Inferior parietal cortex (tissue), 1 donor: ENCODE measurements at regions not wholly inside any gene's neighbourhood (a gene's known extent, or its start where the extent isn't known, plus 50 kb on each side); places are given as distances from the start of the nearest gene placed in this dataset.

Experiments
- DNase-seq: peaks from one replicate; pipeline ENCODE4 v3.0.0-alpha.2; 2016; ENCODE audit errors: extremely low spot score

GRCh38 chr3:150165396-150166094 is 194.8 kb upstream of the PFN2 start:
- no peak for DNase-seq

GRCh38 chr3:150161011-150161410 is 190.3 kb upstream of the PFN2 start:
- DNase-seq: no peak

- DNase-seq: peak; percentile 67
Measured at GRCh38 chr3:150158943-150159625, 188.4 kb upstream of the PFN2 start.

GRCh38 chr3:150152567-150152966 is 181.9 kb upstream of the PFN2 start:
- DNase-seq: no peak

- DNase-seq: no peak
Measured at GRCh38 chr3:150150633-150151032, 179.9 kb upstream of the PFN2 start.

GRCh38 chr3:150149651-150150051 is 179.0 kb upstream of the PFN2 start:
- DNase-seq: no peak

GRCh38 chr3:150148227-150148626 is 177.5 kb upstream of the PFN2 start:
- DNase-seq: no peak

- no peak for DNase-seq
Measured at GRCh38 chr3:150147776-150148175, 177.1 kb upstream of the PFN2 start.

DNA sequence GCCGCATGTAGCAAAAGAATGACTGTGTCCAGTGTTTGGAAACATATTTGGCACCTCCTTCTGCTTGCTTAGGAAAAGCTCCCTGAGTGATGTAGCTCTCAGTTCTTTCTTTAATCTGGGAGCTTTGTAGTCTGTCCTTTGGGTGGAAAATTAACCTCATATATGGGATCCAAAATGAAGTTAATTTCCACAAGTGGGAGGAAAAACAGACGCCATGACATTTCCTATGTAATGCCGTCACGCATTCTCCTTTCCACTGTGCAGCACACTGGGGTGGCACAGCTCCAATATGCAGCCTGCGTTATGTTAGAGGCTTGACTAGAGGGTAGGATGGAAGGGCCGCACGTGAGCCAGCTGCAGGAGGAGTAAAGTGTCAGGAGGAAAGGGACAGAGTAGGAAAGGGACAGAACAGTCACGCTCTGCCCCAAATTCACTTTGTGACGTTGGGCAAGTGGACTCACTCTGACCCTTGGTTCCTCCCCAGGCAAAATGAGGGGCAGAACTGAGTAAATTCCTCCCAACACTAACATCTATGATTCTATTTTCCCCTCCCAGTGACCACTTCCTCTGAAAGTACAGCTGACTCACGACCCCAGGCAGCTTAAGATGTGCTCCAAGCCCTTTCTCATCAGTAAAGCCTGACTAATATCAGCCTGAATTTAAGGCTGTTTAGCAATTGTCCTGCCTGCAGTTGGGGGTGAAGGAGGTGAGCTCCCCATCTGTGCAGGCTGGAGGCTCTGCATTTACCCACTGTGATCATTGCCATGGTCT is 176.5 kb upstream of the PFN2 start:
- DNase-seq: no peak

GRCh38 chr3:150145659-150146058 is 175.0 kb upstream of the PFN2 start:
- no peak for DNase-seq

GRCh38 chr3:150144191-150144708 is 173.6 kb upstream of the PFN2 start:
- DNase-seq: no peak

- DNase-seq: no peak
Measured at GRCh38 chr3:150142936-150143335, 172.2 kb upstream of the PFN2 start.

DNA sequence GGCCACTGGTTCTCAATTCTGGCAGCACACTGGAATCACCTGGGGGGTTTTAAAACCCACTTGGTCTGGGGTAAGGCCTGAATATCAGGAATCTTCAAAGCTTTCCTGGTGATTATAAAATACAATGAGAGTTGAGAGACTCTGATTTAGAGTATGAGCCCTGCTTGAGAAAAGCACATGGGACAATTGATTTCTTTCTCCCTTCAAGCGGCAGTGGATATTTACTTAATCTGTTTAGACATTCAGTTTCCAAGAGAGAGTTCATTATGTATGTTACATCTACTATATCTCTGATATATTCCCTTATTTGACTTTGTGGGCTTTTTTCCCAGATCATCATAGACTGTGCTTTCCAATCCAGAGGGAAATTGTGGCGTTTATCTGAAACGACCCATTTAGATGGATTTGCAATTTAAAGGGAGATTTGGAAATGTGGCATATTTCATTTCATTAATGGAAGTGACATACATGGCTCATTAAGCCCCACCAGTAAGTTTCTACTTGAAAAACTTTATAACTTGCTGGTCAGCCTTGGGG is 171.2 kb upstream of the PFN2 start:
- DNase-seq: no peak

GRCh38 chr3:150140614-150141321 is 170.1 kb upstream of the PFN2 start:
- no peak for DNase-seq

DNA sequence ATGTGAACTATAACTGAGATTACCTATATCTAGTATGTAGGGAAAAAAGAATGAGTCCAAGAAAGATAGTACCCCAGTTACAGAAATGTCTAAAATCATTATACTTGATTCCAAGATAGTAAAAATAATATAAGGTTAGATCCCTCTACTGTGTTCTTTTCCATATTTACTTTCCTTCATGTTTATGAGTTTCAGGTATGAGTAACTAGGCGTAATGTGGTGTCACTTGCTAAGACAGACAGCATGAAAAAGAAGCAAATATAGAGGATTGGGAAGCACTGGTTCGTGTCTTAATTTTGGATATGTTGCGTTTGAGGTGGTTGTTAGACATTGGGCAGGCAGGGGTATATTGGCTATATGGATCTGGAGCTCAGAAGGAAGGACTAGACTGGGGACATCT is 168.1 kb upstream of the PFN2 start:
- DNase-seq: no peak

DNA sequence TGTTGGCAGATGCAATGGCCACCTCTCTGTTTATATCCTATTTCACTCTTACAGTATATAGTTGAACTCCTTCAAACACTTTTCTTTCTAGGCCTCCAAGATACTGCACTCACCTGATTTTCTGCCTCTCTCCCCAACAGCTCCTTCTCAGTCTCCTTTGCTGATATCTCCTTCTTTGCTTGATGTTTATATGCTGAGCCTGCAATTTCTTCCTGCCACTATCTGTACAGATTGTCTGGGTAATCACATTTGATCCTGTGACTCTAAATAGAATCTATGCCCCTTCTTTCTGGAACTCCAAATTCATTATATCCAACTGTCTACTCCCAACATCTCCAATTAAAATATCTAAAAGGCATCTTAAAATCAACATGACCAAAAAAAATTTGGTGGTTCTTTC is 165.5 kb upstream of the PFN2 start:
- no peak for DNase-seq

DNA sequence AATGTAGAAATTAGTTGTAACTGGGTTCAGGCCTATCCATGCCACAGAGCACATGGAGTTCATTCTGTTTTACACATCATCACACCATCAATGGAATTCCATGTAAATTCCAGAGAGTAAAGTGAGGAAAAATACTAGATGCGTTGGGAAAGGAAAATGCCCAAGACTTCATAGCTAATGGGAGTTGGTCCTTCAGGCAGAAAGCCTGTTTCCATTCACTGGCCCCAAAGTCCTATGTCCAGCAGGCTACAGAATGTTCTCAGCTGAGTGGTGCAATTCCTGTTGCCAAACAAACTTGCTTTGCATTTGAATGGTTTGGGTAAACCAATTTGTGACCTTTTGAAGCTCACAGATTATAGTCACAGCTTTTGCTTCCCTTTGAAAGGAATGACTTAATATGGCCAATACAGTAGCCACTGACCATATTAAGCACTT is 164.6 kb upstream of the PFN2 start:
- no peak for DNase-seq

GRCh38 chr3:150133293-150133692 is 162.6 kb upstream of the PFN2 start:
- no peak for DNase-seq

- no peak for DNase-seq
Measured at GRCh38 chr3:150132101-150132749, 161.5 kb upstream of the PFN2 start.

DNA sequence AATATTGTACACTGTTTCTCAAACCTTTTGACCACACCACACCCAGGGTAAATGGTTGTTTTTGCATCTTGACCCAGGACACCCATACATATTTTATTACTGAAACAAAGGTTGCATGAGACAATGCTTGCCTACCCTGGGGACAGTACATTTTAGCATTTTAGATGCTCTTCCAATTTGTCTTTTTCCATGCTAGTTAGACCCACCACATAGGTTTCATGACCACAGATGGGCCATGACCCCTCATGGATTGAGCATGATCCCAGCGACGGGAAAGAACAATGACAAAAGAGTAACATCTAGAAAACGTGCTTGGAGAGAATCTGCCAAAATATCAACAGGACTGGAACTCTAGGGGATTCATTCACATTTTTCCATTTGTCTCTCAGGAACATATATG is 161.0 kb upstream of the PFN2 start:
- no peak for DNase-seq
